GM23338 (cell line): ENCODE measurements at regions not wholly inside any gene's neighbourhood (a gene's known extent, or its start where the extent isn't known, plus 50 kb on each side); places are given as distances from the start of the nearest gene placed in this dataset.

ENCODE experiments used
- CREB1 ChIP-seq: fragments of 250-450 bp; sonication (Bioruptor Pico); IDR thresholded peaks from 2 replicates; pipeline ENCODE4 v1.5.0; 2020; ENCODE audit warnings: low read depth, mild to moderate bottlenecking, moderate library complexity
- CTCF ChIP-seq, 2 experiments: fragments of 200-600 bp in 1 of 2; sonication (generic) in 1 of 2; conservative IDR thresholded peaks; 2 replicates each; pipeline versions ENCODE4 v1.5.1 to v1.6.1; 2016 to 2017; ENCODE audit warnings: antibody characterized with exemption in 2 of 2, low read depth in 2 of 2, mild to moderate bottlenecking in 2 of 2, moderate library complexity in 1 of 2
- ETS1 ChIP-seq: IDR thresholded peaks from 2 replicates; pipeline ENCODE4 v1.6.1; 2016; ENCODE audit warnings: antibody characterized with exemption
- EZH2 ChIP-seq: fragments of 200-600 bp; sonication (generic); IDR thresholded peaks from one replicate; pipeline ENCODE4 v1.8.0; 2017; ENCODE audit warnings: antibody characterized with exemption, mild to moderate bottlenecking, low read depth; ENCODE audit not compliant: unreplicated experiment
- EZH2phosphoT487 ChIP-seq: fragments of 200-600 bp; sonication (generic); IDR thresholded peaks from one replicate; pipeline ENCODE4 v1.8.1; 2018; ENCODE audit warnings: antibody characterized with exemption; ENCODE audit not compliant: unreplicated experiment
- JUNB ChIP-seq: IDR thresholded peaks from one replicate; pipeline ENCODE4 v1.6.1; 2016; ENCODE audit warnings: antibody characterized with exemption; ENCODE audit not compliant: unreplicated experiment
- NANOG ChIP-seq: IDR thresholded peaks from 2 replicates; pipeline ENCODE4 v1.6.1; 2016; ENCODE audit warnings: antibody characterized with exemption, borderline replicate concordance
- POLR2AphosphoS5 ChIP-seq: IDR thresholded peaks from 2 replicates; pipeline ENCODE4 v1.6.1; 2016; ENCODE audit warnings: antibody characterized with exemption, low read depth
- REST ChIP-seq: IDR thresholded peaks from one replicate; pipeline ENCODE4 v1.6.1; 2018; ENCODE audit warnings: antibody characterized with exemption; ENCODE audit not compliant: unreplicated experiment
- STAT1 ChIP-seq: IDR thresholded peaks from one replicate; pipeline ENCODE4 v1.6.1; 2016; ENCODE audit warnings: antibody characterized with exemption; ENCODE audit not compliant: unreplicated experiment
- ZNF114 ChIP-seq: fragments of 250-450 bp; sonication (Bioruptor Pico); IDR thresholded peaks from 2 replicates; pipeline ENCODE4 v1.5.0; 2020; ENCODE audit warnings: mild to moderate bottlenecking, moderate library complexity
- ZNF331 ChIP-seq: fragments of 250-450 bp; sonication (Bioruptor Pico); IDR thresholded peaks from 2 replicates; pipeline ENCODE4 v1.5.0; 2020; ENCODE audit warnings: low read depth, mild to moderate bottlenecking, moderate library complexity
- ZNF462 ChIP-seq: fragments of 250-450 bp; sonication (Bioruptor Pico); IDR thresholded peaks from 2 replicates; pipeline ENCODE4 v1.5.0; 2020; ENCODE audit warnings: mild to moderate bottlenecking, moderate library complexity

- TF ChIP-seq POLR2AphosphoS5 (no peak), CTCF (conservative IDR thresholded peaks at IDR 0.05; ENCODE audit: low read depth in 2 of 2) (no peak), JUNB (no peak), EZH2 (no peak), EZH2phosphoT487 (no peak), CREB1 (CRISPR knock-in tag) (no peak), ZNF114 (CRISPR knock-in tag) (no peak), REST (no peak), ETS1 (no peak), NANOG (no peak), STAT1 (no peak), ZNF462 (no peak), ZNF331 (CRISPR knock-in tag) (no peak)
These were observed 71.8 kb upstream of the BMP2K start for GRCh38 chr4:78704317-78704716.
